ENCODE measurements at regions not wholly inside any gene's neighbourhood (a gene's known extent, or its start where the extent isn't known, plus 50 kb on each side); places are given as distances from the start of the nearest gene placed in this dataset.
"Not testable (repeated sequence)": the region's sequence is repeated elsewhere in the genome, so short reads cannot be mapped to it uniquely, and the experiment has no call there.

GRCh38 chr4:30867427-30867826 is 147.3 kb downstream of the PCDH7 start:
- H3K4me3 ChIP-seq (ENCODE audit: low read depth, low read length): no peak overlapping the region
- TF ChIP-seq, protein P1, sequence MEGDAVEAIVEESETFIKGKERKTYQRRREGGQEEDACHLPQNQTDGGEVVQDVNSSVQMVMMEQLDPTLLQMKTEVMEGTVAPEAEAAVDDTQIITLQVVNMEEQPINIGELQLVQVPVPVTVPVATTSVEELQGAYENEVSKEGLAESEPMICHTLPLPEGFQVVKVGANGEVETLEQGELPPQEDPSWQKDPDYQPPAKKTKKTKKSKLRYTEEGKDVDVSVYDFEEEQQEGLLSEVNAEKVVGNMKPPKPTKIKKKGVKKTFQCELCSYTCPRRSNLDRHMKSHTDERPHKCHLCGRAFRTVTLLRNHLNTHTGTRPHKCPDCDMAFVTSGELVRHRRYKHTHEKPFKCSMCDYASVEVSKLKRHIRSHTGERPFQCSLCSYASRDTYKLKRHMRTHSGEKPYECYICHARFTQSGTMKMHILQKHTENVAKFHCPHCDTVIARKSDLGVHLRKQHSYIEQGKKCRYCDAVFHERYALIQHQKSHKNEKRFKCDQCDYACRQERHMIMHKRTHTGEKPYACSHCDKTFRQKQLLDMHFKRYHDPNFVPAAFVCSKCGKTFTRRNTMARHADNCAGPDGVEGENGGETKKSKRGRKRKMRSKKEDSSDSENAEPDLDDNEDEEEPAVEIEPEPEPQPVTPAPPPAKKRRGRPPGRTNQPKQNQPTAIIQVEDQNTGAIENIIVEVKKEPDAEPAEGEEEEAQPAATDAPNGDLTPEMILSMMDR (IDR thresholded peaks at IDR 0.05; ENCODE audit: borderline replicate concordance, insufficient read depth, low read depth, low read length): no peak

- TF ChIP-seq, protein P1 (IDR thresholded peaks at IDR 0.05; ENCODE audit: borderline replicate concordance, insufficient read depth, low read depth, low read length): no peak
- H3K4me3 ChIP-seq (ENCODE audit: low read depth, low read length): no peak overlapping the region
These were observed 148.1 kb downstream of the PCDH7 start for GRCh38 chr4:30868111-30868895.

GRCh38 chr4:30869387-30869786 is 149.2 kb downstream of the PCDH7 start:
- not testable (repeated sequence) for H3K4me3 ChIP-seq (ENCODE audit: low read depth, low read length)

- TF ChIP-seq, protein P1 (IDR thresholded peaks at IDR 0.05; ENCODE audit: borderline replicate concordance, insufficient read depth, low read depth, low read length): no peak
- no peak overlapping the region for H3K4me3 ChIP-seq (ENCODE audit: low read depth, low read length)
These were observed 150.3 kb downstream of the PCDH7 start for GRCh38 chr4:30870513-30870912.

GRCh38 chr4:30875658-30876269 is 155.6 kb downstream of the PCDH7 start:
- TF ChIP-seq, protein P1 (IDR thresholded peaks at IDR 0.05; ENCODE audit: borderline replicate concordance, insufficient read depth, low read depth, low read length): no peak
- no peak overlapping the region for H3K4me3 ChIP-seq (ENCODE audit: low read depth, low read length)

- no peak overlapping the region for H3K4me3 ChIP-seq (ENCODE audit: low read depth, low read length)
- TF ChIP-seq, protein P1 (IDR thresholded peaks at IDR 0.05; ENCODE audit: borderline replicate concordance, insufficient read depth, low read depth, low read length): no peak
These were observed 159.9 kb downstream of the PCDH7 start for GRCh38 chr4:30879855-30880598.

- no peak overlapping the region for H3K4me3 ChIP-seq (ENCODE audit: low read depth, low read length)
- TF ChIP-seq, protein P1 (IDR thresholded peaks at IDR 0.05; ENCODE audit: borderline replicate concordance, insufficient read depth, low read depth, low read length): no peak
These were observed 161.8 kb downstream of the PCDH7 start for GRCh38 chr4:30881985-30882384.

Measured in GM12875 (cell line).